PC-3 (cell line): ENCODE measurements at regions not wholly inside any gene's neighbourhood (a gene's known extent, or its start where the extent isn't known, plus 50 kb on each side); places are given as distances from the start of the nearest gene placed in this dataset.
"Not testable (repeated sequence)": the region's sequence is repeated elsewhere in the genome, so short reads cannot be mapped to it uniquely, and the experiment has no call there.

Experiments used
- ATAC-seq: fragments of 200-7000 bp; cut with Tn5 transposase; 2 replicates; pipeline ENCODE4 v1.9.1; 2020; ENCODE audit warnings: mild to moderate bottlenecking, moderate library complexity
- BruUV-seq: library from RNA; stranded (reverse); fragments of 400-500 nt; replicated peaks from 2 replicates; lab custom pipeline; 2021; lab: Mats Ljungman, UMichigan
- CTCF ChIA-PET: fragments of 300-600 bp; sonication (Branson Sonifier 250); formaldehyde crosslinking; loops from one replicate; lab custom pipeline; 2022; ENCODE audit warnings: antibody characterized with exemption; lab: Charles Lee
- POLR2A ChIA-PET: fragments of 300-600 bp; sonication (Branson Sonifier 250); formaldehyde crosslinking; loops from one replicate; lab custom pipeline; 2022; ENCODE audit warnings: antibody characterized with exemption; ENCODE audit not compliant: unreplicated experiment; lab: Charles Lee
- DNase-seq: peaks from one replicate; pipeline ENCODE4 v3.0.0-alpha.2; 2015
- H2AFZ ChIP-seq: fragments of 300-600 bp; sonication (generic); 2 replicates; pipeline ENCODE4 v1.6.0; 2016; ENCODE audit warnings: antibody characterized with exemption, low read length
- H3F3A ChIP-seq: fragments of 300-600 bp; sonication (generic); one replicate; pipeline ENCODE4 v1.6.0; 2017; ENCODE audit warnings: antibody characterized with exemption, low read length, control low read depth, mild to moderate bottlenecking; ENCODE audit not compliant: unreplicated experiment
- H3K27ac ChIP-seq: fragments of 300-600 bp; sonication (generic); 2 replicates; pipeline ENCODE4 v1.5.1; 2016; ENCODE audit warnings: mild to moderate bottlenecking, low read length
- H3K27me3 ChIP-seq: fragments of 300-600 bp; sonication (generic); 2 replicates; pipeline ENCODE4 v1.6.1; 2016; ENCODE audit warnings: low read length, mixed read lengths
- H3K36me3 ChIP-seq: fragments of 300-600 bp; sonication (generic); 2 replicates; pipeline ENCODE4 v1.6.1; 2016; ENCODE audit warnings: low read depth, mixed run types, low read length, mixed read lengths
- H3K4me1 ChIP-seq: fragments of 300-600 bp; sonication (generic); 2 replicates; pipeline ENCODE4 v1.5.1; 2016; ENCODE audit warnings: low read length; ENCODE audit not compliant: insufficient read depth
- H3K4me2 ChIP-seq: fragments of 300-600 bp; sonication (generic); 2 replicates; pipeline ENCODE4 v1.6.0; 2016; ENCODE audit warnings: low read length
- H3K4me3 ChIP-seq: fragments of 300-600 bp; sonication (generic); 2 replicates; pipeline ENCODE4 v1.5.1; 2016; ENCODE audit warnings: mild to moderate bottlenecking, low read length, mixed read lengths
- H3K79me2 ChIP-seq: fragments of 300-600 bp; sonication (generic); 2 replicates; pipeline ENCODE4 v1.6.1; 2017; ENCODE audit warnings: low read length, mixed read lengths
- H3K9ac ChIP-seq: fragments of 300-600 bp; sonication (generic); 2 replicates; pipeline ENCODE4 v1.6.0; 2016; ENCODE audit warnings: mild to moderate bottlenecking, low read length
- H3K9me2 ChIP-seq: fragments of 300-600 bp; sonication (generic); replicated peaks from 2 replicates; pipeline ENCODE4 v1.6.1; 2016; ENCODE audit warnings: mixed run types, low read length, mixed read lengths
- H3K9me3 ChIP-seq: fragments of 300-600 bp; sonication (generic); 2 replicates; pipeline ENCODE4 v1.6.1; 2016; ENCODE audit warnings: low read length, mixed read lengths
- H4K20me1 ChIP-seq: fragments of 300-600 bp; sonication (generic); 2 replicates; pipeline ENCODE4 v1.6.1; 2016; ENCODE audit warnings: low read length, mixed read lengths
- EZH2 ChIP-seq: fragments of 300-600 bp; sonication (generic); IDR thresholded peaks from one replicate; pipeline ENCODE4 v1.6.1; 2017; ENCODE audit warnings: antibody characterized with exemption, mild to moderate bottlenecking, low read length; ENCODE audit not compliant: unreplicated experiment
- EZH2phosphoT487 ChIP-seq: fragments of 300-600 bp; sonication (generic); IDR thresholded peaks from 2 replicates; pipeline ENCODE4 v1.6.1; 2018; ENCODE audit warnings: mild to moderate bottlenecking, antibody characterized with exemption, low read length, borderline replicate concordance
- intact Hi-C: fragments of 100-400 bp; cut with micrococcal nuclease; formaldehyde crosslinking; loops from 2 replicates; pipeline ENCODE4 v1.9.0; 2023
- TF ChIP-seq, protein P1 (sequence below): fragments of 300-600 bp; sonication (generic); conservative IDR thresholded peaks from 2 replicates; pipeline ENCODE4 v1.5.1; 2017; ENCODE audit warnings: antibody characterized with exemption, low read depth, mild to moderate bottlenecking, low read length

DNA sequence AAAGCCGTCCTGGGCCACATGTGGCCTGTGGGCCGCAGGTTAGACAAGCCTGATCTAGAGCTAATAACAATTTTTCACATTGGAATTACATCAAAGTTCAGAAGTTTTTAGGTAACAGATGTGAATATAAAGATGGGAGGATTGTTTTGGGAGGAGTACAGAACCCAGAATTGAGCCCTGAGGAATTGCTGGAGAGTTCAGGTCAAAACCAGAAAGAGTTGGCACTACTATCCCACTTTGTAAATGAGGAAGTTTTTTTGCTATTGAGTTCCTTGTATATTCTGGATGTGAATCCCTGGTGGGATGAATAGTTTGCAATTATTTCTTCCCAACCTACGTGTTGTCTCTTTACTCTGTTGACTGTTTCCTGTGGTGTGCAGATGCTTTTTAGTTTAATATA lies 109.5 kb upstream of the LIPC start:
- Histone ChIP-seq H3K4me3 (no peak overlapping the region), H3K27me3 (no peaks in the 10 kb centered on the region), H4K20me1 (no peaks in the 10 kb centered on the region), H3K36me3 (no peaks in the 10 kb centered on the region), H3K27ac (no peak overlapping the region), H3K9me2 (no peaks in the 10 kb centered on the region), H3F3A (no peaks in the 10 kb centered on the region), H3K9ac (no peak overlapping the region), H3K9me3 (no peaks in the 10 kb centered on the region), H3K4me2 (no peak overlapping the region), H2AFZ (no peak overlapping the region), H3K4me1 (no peaks in the 10 kb centered on the region), H3K79me2 (no peaks in the 10 kb centered on the region)
- TF ChIP-seq EZH2 (no peak), EZH2phosphoT487 (no peak)
- TF ChIP-seq, protein P1, sequence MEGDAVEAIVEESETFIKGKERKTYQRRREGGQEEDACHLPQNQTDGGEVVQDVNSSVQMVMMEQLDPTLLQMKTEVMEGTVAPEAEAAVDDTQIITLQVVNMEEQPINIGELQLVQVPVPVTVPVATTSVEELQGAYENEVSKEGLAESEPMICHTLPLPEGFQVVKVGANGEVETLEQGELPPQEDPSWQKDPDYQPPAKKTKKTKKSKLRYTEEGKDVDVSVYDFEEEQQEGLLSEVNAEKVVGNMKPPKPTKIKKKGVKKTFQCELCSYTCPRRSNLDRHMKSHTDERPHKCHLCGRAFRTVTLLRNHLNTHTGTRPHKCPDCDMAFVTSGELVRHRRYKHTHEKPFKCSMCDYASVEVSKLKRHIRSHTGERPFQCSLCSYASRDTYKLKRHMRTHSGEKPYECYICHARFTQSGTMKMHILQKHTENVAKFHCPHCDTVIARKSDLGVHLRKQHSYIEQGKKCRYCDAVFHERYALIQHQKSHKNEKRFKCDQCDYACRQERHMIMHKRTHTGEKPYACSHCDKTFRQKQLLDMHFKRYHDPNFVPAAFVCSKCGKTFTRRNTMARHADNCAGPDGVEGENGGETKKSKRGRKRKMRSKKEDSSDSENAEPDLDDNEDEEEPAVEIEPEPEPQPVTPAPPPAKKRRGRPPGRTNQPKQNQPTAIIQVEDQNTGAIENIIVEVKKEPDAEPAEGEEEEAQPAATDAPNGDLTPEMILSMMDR, result no peak
- DNase-seq, result no peak
- ChIA-PET CTCF (no interaction called here), POLR2A (no interaction called here)
- ATAC-seq, result no peak
- intact Hi-C loops, result no loop called here
- no TSS peak for BruUV-seq

DNA sequence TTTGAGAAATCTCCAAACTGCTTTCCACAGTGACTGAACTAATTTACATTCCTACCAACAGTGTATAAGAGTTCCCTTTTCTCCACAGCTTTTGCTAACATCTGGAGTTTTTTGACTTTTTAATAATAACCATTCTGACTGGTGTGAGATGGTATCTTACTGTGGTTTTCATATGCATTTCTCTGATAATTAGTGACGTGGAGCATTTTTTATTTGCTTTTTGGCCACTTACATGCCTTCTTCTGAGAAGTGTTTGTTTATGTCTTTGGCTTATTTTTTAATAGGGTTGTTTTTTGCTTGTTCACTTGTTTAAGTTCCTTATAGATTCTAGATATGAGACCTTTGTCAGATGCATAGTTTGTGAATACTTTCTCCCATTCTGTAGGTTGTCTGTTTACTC lies 108.5 kb upstream of the LIPC start:
- POLR2A ChIA-PET, H3K27me3 ChIP-seq, H3K4me1 ChIP-seq, H3K9me3 ChIP-seq, H2AFZ ChIP-seq, BruUV-seq, H3K36me3 ChIP-seq, H3K27ac ChIP-seq, H3K4me2 ChIP-seq, H3K4me3 ChIP-seq, H3K79me2 ChIP-seq, ATAC-seq, intact Hi-C loops, H3K9ac ChIP-seq, DNase-seq, H3F3A ChIP-seq, H4K20me1 ChIP-seq, H3K9me2 ChIP-seq, CTCF ChIA-PET: not testable (repeated sequence)

DNA sequence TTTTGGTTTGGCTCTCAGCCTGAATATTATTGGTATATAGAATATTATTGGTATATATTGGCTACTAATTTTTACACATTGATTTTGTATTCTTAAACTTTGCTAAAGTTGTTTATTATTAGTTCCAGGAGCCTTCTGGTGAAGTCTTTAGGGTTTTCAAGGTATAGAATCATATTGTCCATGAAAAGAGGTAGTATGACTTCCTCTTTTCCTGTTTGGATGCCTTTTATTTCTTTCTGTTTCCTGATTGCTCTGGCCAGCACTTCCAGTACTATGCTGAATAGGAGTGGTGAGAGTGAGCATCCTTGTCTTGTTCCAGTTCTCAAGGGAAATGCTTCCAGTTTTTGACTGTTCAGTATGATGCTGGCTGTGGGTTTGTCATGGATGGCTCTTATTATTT lies 107.3 kb upstream of the LIPC start:
- ChIA-PET POLR2A (no interaction called here), CTCF (no interaction called here)
- no TSS peak for BruUV-seq
- no peaks in the 10 kb centered on the region for H3K9me2 ChIP-seq
- no peak for DNase-seq
- H3K4me3 ChIP-seq, result no peak overlapping the region
- no peaks in the 10 kb centered on the region for H3K27me3 ChIP-seq
- no peak overlapping the region for H2AFZ ChIP-seq
- H3K27ac ChIP-seq, result no peak overlapping the region
- no peak overlapping the region for H3K4me2 ChIP-seq
- H3F3A ChIP-seq, result no peaks in the 10 kb centered on the region
- no peaks in the 10 kb centered on the region for H3K79me2 ChIP-seq
- TF ChIP-seq EZH2phosphoT487 (no peak), EZH2 (no peak)
- TF ChIP-seq, protein P1, result no peak
- no peak overlapping the region for H3K9ac ChIP-seq
- H3K36me3 ChIP-seq, result no peaks in the 10 kb centered on the region; the same call in 1 of the 2 replicates
- H3K4me1 ChIP-seq, result peaks cover 5% of the 10 kb centered on the region
- ATAC-seq, result no peak
- no peaks in the 10 kb centered on the region for H4K20me1 ChIP-seq
- no peaks in the 10 kb centered on the region for H3K9me3 ChIP-seq
- intact Hi-C loops, result no loop called here
